ENCODE measurements at regions not wholly inside any gene's neighbourhood (a gene's known extent, or its start where the extent isn't known, plus 50 kb on each side); places are given as distances from the start of the nearest gene placed in this dataset.

GRCh38 chr6:134529921-134530320 lies 212.0 kb upstream of the SGK1 start:
- TF ChIP-seq CTCF (IDR thresholded peaks at IDR 0.05) = no peak
- TF ChIP-seq POLR2A (IDR thresholded peaks at IDR 0.05) = no peak
- H3K4me1 ChIP-seq = peaks cover 0 to 4% (median 0%) of the 10 kb centered on the region in 4 donors

GRCh38 chr6:134529305-134529704 lies 211.4 kb upstream of the SGK1 start:
- H3K9me3 ChIP-seq = no peaks in the 10 kb centered on the region

More at GRCh38 chr6:134529921-134530320, 212.0 kb upstream of the SGK1 start:
- no peak for DNase-seq
- H3K36me3 ChIP-seq = no peaks in the 10 kb centered on the region
- no peak overlapping the region for H3K27ac ChIP-seq
- no peaks in the 10 kb centered on the region for H3K27me3 ChIP-seq
- no peak overlapping the region for H3K4me3 ChIP-seq
- no peaks in the 10 kb centered on the region for H3K9me3 ChIP-seq

GRCh38 chr6:134527108-134527787 lies 209.3 kb upstream of the SGK1 start:
- Histone ChIP-seq H3K4me1 (peaks cover 0 to 4% (median 0%) of the 10 kb centered on the region in 4 donors), H3K27ac (peak overlapping the region in 1 of 4 donors; percentile 9), H3K4me3 (no peak overlapping the region), H3K36me3 (no peaks in the 10 kb centered on the region), H3K27me3 (no peaks in the 10 kb centered on the region), H3K9me3 (no peaks in the 10 kb centered on the region)
- no peak for TF ChIP-seq POLR2A (IDR thresholded peaks at IDR 0.05)
- TF ChIP-seq CTCF (IDR thresholded peaks at IDR 0.05) = no peak
- no peak for DNase-seq

More at GRCh38 chr6:134529305-134529704, 211.4 kb upstream of the SGK1 start:
- no peak overlapping the region for H3K4me3 ChIP-seq
- no peak for DNase-seq
- H3K36me3 ChIP-seq = no peaks in the 10 kb centered on the region
- H3K27ac ChIP-seq = no peak overlapping the region
- H3K27me3 ChIP-seq = no peaks in the 10 kb centered on the region
- no peak for TF ChIP-seq CTCF (IDR thresholded peaks at IDR 0.05)
- peaks cover 0 to 4% (median 0%) of the 10 kb centered on the region in 4 donors for H3K4me1 ChIP-seq

GRCh38 chr6:134525190-134525868 lies 207.4 kb upstream of the SGK1 start:
- H3K36me3 ChIP-seq = no peaks in the 10 kb centered on the region
- H3K9me3 ChIP-seq = no peaks in the 10 kb centered on the region
- peaks cover 0 to 4% (median 0%) of the 10 kb centered on the region in 4 donors for H3K4me1 ChIP-seq
- DNase-seq = no peak
- peak overlapping the region in 2 of 4 donors; percentile 26 to 67 for H3K27ac ChIP-seq
- H3K27me3 ChIP-seq = no peaks in the 10 kb centered on the region
- H3K4me3 ChIP-seq = no peak overlapping the region
- no peak for TF ChIP-seq POLR2A (IDR thresholded peaks at IDR 0.05)
- TF ChIP-seq CTCF (IDR thresholded peaks at IDR 0.05) = no peak

GRCh38 chr6:134523903-134524650 lies 206.2 kb upstream of the SGK1 start:
- Histone ChIP-seq H3K9me3 (no peaks in the 10 kb centered on the region), H3K4me1 (peaks cover 0 to 4% (median 0%) of the 10 kb centered on the region in 4 donors), H3K36me3 (no peaks in the 10 kb centered on the region), H3K27me3 (no peaks in the 10 kb centered on the region), H3K4me3 (no peak overlapping the region), H3K27ac (no peak overlapping the region)
- DNase-seq = no peak
- TF ChIP-seq CTCF (IDR thresholded peaks at IDR 0.05) (no peak), POLR2A (IDR thresholded peaks at IDR 0.05) (no peak)

All from Peyer's patch (tissue), 4 donors.